DLD1 (cell line): ENCODE measurements at regions not wholly inside any gene's neighbourhood (a gene's known extent, or its start where the extent isn't known, plus 50 kb on each side); places are given as distances from the start of the nearest gene placed in this dataset.

Experiments used
- in situ Hi-C: cut with HindIII; loops from 2 replicates; pipeline ENCODE4 v1.10.0; 2017; ENCODE audit warnings: low sequenced_read_pairs

GRCh38 chr6:81484251-81484650 lies 268.2 kb downstream of the TENT5A start:
- in situ Hi-C loops = no loop called here

GRCh38 chr6:81480139-81480538 lies 272.3 kb downstream of the TENT5A start:
- in situ Hi-C loops = no loop called here

- in situ Hi-C loops = no loop called here
These were observed 275.6 kb downstream of the TENT5A start for GRCh38 chr6:81476881-81477280.

GRCh38 chr6:81475646-81476045 lies 276.8 kb downstream of the TENT5A start:
- in situ Hi-C loops = no loop called here

GRCh38 chr6:81465859-81466258 lies 286.6 kb downstream of the TENT5A start:
- in situ Hi-C loops = no loop called here

- in situ Hi-C loops = no loop called here
These were observed 296.1 kb downstream of the TENT5A start for GRCh38 chr6:81456416-81456815.

GRCh38 chr6:81455641-81456040 lies 296.8 kb downstream of the TENT5A start:
- in situ Hi-C loops = no loop called here

- in situ Hi-C loops = no loop called here
These were observed 300.7 kb downstream of the TENT5A start for GRCh38 chr6:81451787-81452186.

- in situ Hi-C loops = no loop called here
These were observed 302.3 kb downstream of the TENT5A start for GRCh38 chr6:81450180-81450579.

GRCh38 chr6:81446509-81446908 lies 306.0 kb downstream of the TENT5A start:
- in situ Hi-C loops = no loop called here

- in situ Hi-C loops = no loop called here
These were observed 313.1 kb downstream of the TENT5A start for GRCh38 chr6:81439417-81439816.

GRCh38 chr6:81436990-81437389 lies 315.5 kb downstream of the TENT5A start:
- in situ Hi-C loops = no loop called here

GRCh38 chr6:81413306-81413705 lies 339.2 kb downstream of the TENT5A start:
- in situ Hi-C loops = no loop called here

GRCh38 chr6:81401970-81402690 lies 350.4 kb downstream of the TENT5A start:
- in situ Hi-C loops = no loop called here

- in situ Hi-C loops = no loop called here
These were observed 355.6 kb downstream of the TENT5A start for GRCh38 chr6:81396916-81397315.

- in situ Hi-C loops = no loop called here
These were observed 365.3 kb downstream of the TENT5A start for GRCh38 chr6:81387163-81387562.

- in situ Hi-C loops = no loop called here
These were observed 367.6 kb downstream of the TENT5A start for GRCh38 chr6:81384921-81385320.

GRCh38 chr6:81383472-81383871 lies 369.0 kb downstream of the TENT5A start:
- in situ Hi-C loops = no loop called here

GRCh38 chr6:81382852-81383251 lies 369.6 kb downstream of the TENT5A start:
- in situ Hi-C loops = no loop called here

GRCh38 chr6:81381382-81381916 lies 371.0 kb downstream of the TENT5A start:
- in situ Hi-C loops = no loop called here

- in situ Hi-C loops = no loop called here
These were observed 371.7 kb downstream of the TENT5A start for GRCh38 chr6:81380718-81381338.

- in situ Hi-C loops = no loop called here
These were observed 375.7 kb downstream of the TENT5A start for GRCh38 chr6:81376745-81377144.
